ENCODE measurements at regions not wholly inside any gene's neighbourhood (a gene's known extent, or its start where the extent isn't known, plus 50 kb on each side); places are given as distances from the start of the nearest gene placed in this dataset.

GRCh38 chr2:453132-453531, 165.2 kb upstream of the ALKAL2 start:
- DNase-seq, result no peak

GRCh38 chr2:451495-451894, 163.6 kb upstream of the ALKAL2 start:
- no peak for DNase-seq

GRCh38 chr2:449246-450067, 161.6 kb upstream of the ALKAL2 start:
- DNase-seq, result no peak

- DNase-seq, result no peak
Measured at GRCh38 chr2:447902-448665, 160.2 kb upstream of the ALKAL2 start.

GRCh38 chr2:446963-447530, 159.2 kb upstream of the ALKAL2 start:
- DNase-seq, result no peak

GRCh38 chr2:446303-446874, 158.5 kb upstream of the ALKAL2 start:
- no peak for DNase-seq

GRCh38 chr2:445896-446295, 158.0 kb upstream of the ALKAL2 start:
- DNase-seq, result no peak

GRCh38 chr2:444937-445884, 157.3 kb upstream of the ALKAL2 start:
- DNase-seq, result no peak

GRCh38 chr2:443741-444140, 155.8 kb upstream of the ALKAL2 start:
- no peak for DNase-seq

- DNase-seq, result no peak
Measured at GRCh38 chr2:443216-443615, 155.3 kb upstream of the ALKAL2 start.

- DNase-seq, result no peak
Measured at GRCh38 chr2:441258-442022, 153.5 kb upstream of the ALKAL2 start.

- no peak for DNase-seq
Measured at GRCh38 chr2:440403-440740, 152.5 kb upstream of the ALKAL2 start.

- DNase-seq, result peak in 37 of 58 donors; percentile 9 to 84 (median 39)
Measured at GRCh38 chr2:439556-440402, 151.9 kb upstream of the ALKAL2 start.

GRCh38 chr2:439077-439476, 151.2 kb upstream of the ALKAL2 start:
- no peak for DNase-seq

- DNase-seq, result peak in 16 of 58 donors; percentile 7 to 55 (median 20)
Measured at GRCh38 chr2:437756-438393, 150.0 kb upstream of the ALKAL2 start.

GRCh38 chr2:437180-437579, 149.3 kb upstream of the ALKAL2 start:
- DNase-seq, result no peak

- no peak for DNase-seq
Measured at GRCh38 chr2:436205-436604, 148.3 kb upstream of the ALKAL2 start.

GRCh38 chr2:434625-435024, 146.7 kb upstream of the ALKAL2 start:
- DNase-seq, result no peak

GRCh38 chr2:433216-433615, 145.3 kb upstream of the ALKAL2 start:
- DNase-seq, result no peak

Data from anterior cingulate cortex (tissue), 58 donors.